ENCODE measurements at regions not wholly inside any gene's neighbourhood (a gene's known extent, or its start where the extent isn't known, plus 50 kb on each side); places are given as distances from the start of the nearest gene placed in this dataset.

DNA sequence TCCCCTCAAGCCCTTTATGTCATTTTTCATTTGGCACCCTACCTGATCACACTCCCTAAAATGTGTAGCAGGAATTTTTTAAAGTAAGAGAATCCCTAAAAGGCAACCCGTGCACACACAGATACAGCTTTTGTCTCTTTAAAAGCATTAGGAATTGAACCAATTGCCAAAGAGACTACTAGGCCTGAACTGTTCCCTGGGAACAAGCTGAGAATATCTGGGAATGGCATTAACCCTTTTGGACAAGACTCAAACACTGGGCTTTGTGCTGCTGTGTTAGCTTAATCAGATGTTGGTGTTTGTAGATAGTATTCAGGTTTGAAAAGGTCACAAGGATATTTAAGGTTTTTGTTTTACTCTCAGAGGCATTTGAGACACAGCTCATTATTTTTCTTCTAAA is 414.4 kb upstream of the PDZRN3 start:
- intact Hi-C loops (cut with DNase I; ENCODE audit: low total_unique reads), result no loop called here

GRCh38 chr3:74036568-74036967 is 411.8 kb upstream of the PDZRN3 start:
- Histone ChIP-seq H3K36me3 (no peaks in the 10 kb centered on the region), H3K4me3 (no peak overlapping the region), H3K27me3 (no peaks in the 10 kb centered on the region), H3K27ac (no peak overlapping the region), H3K9me3 (no peaks in the 10 kb centered on the region), H3K4me1 (no peaks in the 10 kb centered on the region)
- TF ChIP-seq, protein P1, sequence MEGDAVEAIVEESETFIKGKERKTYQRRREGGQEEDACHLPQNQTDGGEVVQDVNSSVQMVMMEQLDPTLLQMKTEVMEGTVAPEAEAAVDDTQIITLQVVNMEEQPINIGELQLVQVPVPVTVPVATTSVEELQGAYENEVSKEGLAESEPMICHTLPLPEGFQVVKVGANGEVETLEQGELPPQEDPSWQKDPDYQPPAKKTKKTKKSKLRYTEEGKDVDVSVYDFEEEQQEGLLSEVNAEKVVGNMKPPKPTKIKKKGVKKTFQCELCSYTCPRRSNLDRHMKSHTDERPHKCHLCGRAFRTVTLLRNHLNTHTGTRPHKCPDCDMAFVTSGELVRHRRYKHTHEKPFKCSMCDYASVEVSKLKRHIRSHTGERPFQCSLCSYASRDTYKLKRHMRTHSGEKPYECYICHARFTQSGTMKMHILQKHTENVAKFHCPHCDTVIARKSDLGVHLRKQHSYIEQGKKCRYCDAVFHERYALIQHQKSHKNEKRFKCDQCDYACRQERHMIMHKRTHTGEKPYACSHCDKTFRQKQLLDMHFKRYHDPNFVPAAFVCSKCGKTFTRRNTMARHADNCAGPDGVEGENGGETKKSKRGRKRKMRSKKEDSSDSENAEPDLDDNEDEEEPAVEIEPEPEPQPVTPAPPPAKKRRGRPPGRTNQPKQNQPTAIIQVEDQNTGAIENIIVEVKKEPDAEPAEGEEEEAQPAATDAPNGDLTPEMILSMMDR (IDR thresholded peaks at IDR 0.05), result no peak
- intact Hi-C loops (cut with DNase I; ENCODE audit: low total_unique reads), result no loop called here
- no peak for DNase-seq

More for the DNA sequence above, 414.4 kb upstream of the PDZRN3 start:
- H3K4me3 ChIP-seq, result no peak overlapping the region
- H3K4me1 ChIP-seq, result no peaks in the 10 kb centered on the region
- H3K27ac ChIP-seq, result no peak overlapping the region
- no peaks in the 10 kb centered on the region for H3K36me3 ChIP-seq
- H3K9me3 ChIP-seq, result no peaks in the 10 kb centered on the region
- DNase-seq, result no peak
- H3K27me3 ChIP-seq, result no peaks in the 10 kb centered on the region
- TF ChIP-seq, protein P1 (IDR thresholded peaks at IDR 0.05), result no peak

DNA sequence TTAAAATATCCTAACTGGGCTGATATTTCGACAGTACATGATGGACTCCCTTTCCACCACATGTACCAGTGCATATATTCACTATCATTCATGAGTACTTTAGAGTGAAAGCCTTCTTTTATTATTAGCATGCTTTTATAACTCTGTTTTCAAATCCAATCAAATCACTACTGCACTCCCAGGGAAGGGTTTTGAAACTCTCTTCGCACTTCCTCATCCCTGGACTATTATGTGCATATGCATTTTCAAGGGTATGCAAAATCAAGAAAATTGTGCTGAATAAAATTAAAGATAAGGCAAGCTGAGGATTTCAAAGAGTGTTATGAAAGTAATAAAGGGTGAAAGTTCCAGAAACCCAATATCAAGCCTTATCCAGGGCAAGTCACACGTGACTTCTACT is 411.4 kb upstream of the PDZRN3 start:
- TF ChIP-seq, protein P1 (IDR thresholded peaks at IDR 0.05), result no peak

GRCh38 chr3:74033806-74034205 is 409.1 kb upstream of the PDZRN3 start:
- Histone ChIP-seq H3K36me3 (no peaks in the 10 kb centered on the region), H3K27ac (no peak overlapping the region), H3K9me3 (no peaks in the 10 kb centered on the region), H3K27me3 (no peaks in the 10 kb centered on the region), H3K4me3 (no peak overlapping the region), H3K4me1 (no peaks in the 10 kb centered on the region)
- DNase-seq, result no peak
- intact Hi-C loops (cut with DNase I; ENCODE audit: low total_unique reads), result no loop called here
- TF ChIP-seq, protein P1 (IDR thresholded peaks at IDR 0.05), result no peak

More for the DNA sequence above, 411.4 kb upstream of the PDZRN3 start:
- Histone ChIP-seq H3K36me3 (no peaks in the 10 kb centered on the region), H3K9me3 (no peaks in the 10 kb centered on the region), H3K27me3 (no peaks in the 10 kb centered on the region), H3K27ac (no peak overlapping the region), H3K4me1 (no peaks in the 10 kb centered on the region), H3K4me3 (no peak overlapping the region)
- DNase-seq, result no peak
- intact Hi-C loops (cut with DNase I; ENCODE audit: low total_unique reads), result no loop called here

DNA sequence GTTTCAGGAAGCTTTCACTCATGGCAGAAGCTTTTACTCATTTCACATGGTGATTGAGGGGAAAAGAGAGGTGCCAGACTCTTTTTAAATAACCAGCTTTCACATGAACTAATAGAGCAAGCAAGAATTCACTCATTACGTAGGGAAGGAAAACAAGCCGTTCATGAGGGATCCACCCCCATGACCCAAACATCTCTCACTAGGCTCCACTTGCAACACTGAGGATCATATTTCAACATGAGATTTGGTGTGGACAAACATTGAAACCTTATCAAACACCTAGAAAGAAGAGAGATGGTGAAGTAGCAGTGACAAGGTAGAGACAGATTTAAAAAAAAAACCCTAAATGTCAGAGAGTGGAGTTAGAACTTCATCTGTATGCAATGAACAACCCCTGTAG is 408.6 kb upstream of the PDZRN3 start:
- Histone ChIP-seq H3K27me3 (no peaks in the 10 kb centered on the region), H3K4me3 (no peak overlapping the region), H3K4me1 (no peaks in the 10 kb centered on the region), H3K27ac (no peak overlapping the region), H3K36me3 (no peaks in the 10 kb centered on the region), H3K9me3 (no peaks in the 10 kb centered on the region)
- intact Hi-C loops (cut with DNase I; ENCODE audit: low total_unique reads), result no loop called here
- no peak for DNase-seq
- TF ChIP-seq, protein P1 (IDR thresholded peaks at IDR 0.05), result no peak

- Histone ChIP-seq H3K27ac (no peak overlapping the region), H3K4me3 (no peak overlapping the region), H3K4me1 (no peaks in the 10 kb centered on the region), H3K9me3 (no peaks in the 10 kb centered on the region), H3K36me3 (no peaks in the 10 kb centered on the region), H3K27me3 (no peaks in the 10 kb centered on the region)
- DNase-seq, result no peak
- intact Hi-C loops (cut with DNase I; ENCODE audit: low total_unique reads), result no loop called here
- TF ChIP-seq, protein P1 (IDR thresholded peaks at IDR 0.05), result no peak
Measured at GRCh38 chr3:74027121-74027520, 402.4 kb upstream of the PDZRN3 start.

All from tibial artery (tissue), 4 donors.